Spleen (tissue), 7 donors: ENCODE measurements at regions not wholly inside any gene's neighbourhood (a gene's known extent, or its start where the extent isn't known, plus 50 kb on each side); places are given as distances from the start of the nearest gene placed in this dataset.

Experiments used
- CTCF ChIP-seq, 11 experiments: fragments of 200-600 bp in 7 of 11; fragments of 450-650 bp in 4 of 11; sonication (generic) in 4 of 11; IDR thresholded peaks in 8 of 11; conservative IDR thresholded peaks in 3 of 11; 1 replicate in 7 of 11; 2 replicates in 4 of 11; pipeline versions ENCODE4 v1.4.0 to v1.8.0; 2016 to 2021; ENCODE audit warnings: antibody characterized with exemption in 11 of 11, inconsistent platforms in 4 of 11, mild to moderate bottlenecking in 1 of 11
- POLR2A ChIP-seq, 3 donors: fragments of 450-650 bp; IDR thresholded peaks; one replicate each; pipeline ENCODE4 v1.5.1; 2017; ENCODE audit warnings: antibody characterized with exemption in 3 of 3, mild to moderate bottlenecking in 1 of 3
- POLR2AphosphoS5 ChIP-seq, 3 donors: sonication (generic); formaldehyde crosslinking; IDR thresholded peaks; one replicate each; pipeline ENCODE4 v1.5.1; 2017; ENCODE audit warnings: antibody characterized with exemption in 3 of 3
- donor health status: DM: no; HTN: no; CAD: no; lungs with moderate emphysema.
- donor health status: DM: no; HTN: no; CAD: no.
- donor health status: DM: no; HTN: no; CAD: no.

GRCh38 chr2:225288986-225289385, 110.5 kb upstream of the NYAP2 start:
- no peak for TF ChIP-seq POLR2AphosphoS5 (IDR thresholded peaks at IDR 0.05)
- no peak for TF ChIP-seq CTCF (IDR thresholded peaks at IDR 0.05 in 8 of 11, conservative IDR thresholded peaks at IDR 0.05 in 3 of 11)
- no peak for TF ChIP-seq POLR2A (IDR thresholded peaks at IDR 0.05)
